AG08395 (cell line): ENCODE measurements at regions not wholly inside any gene's neighbourhood (a gene's known extent, or its start where the extent isn't known, plus 50 kb on each side); places are given as distances from the start of the nearest gene placed in this dataset.
A peak's percentile ranks its signal among the peaks of the same experiment; 100 is the strongest.
"Not testable (repeated sequence)": the region's sequence is repeated elsewhere in the genome, so short reads cannot be mapped to it uniquely, and the experiment has no call there.

Source experiments
- DNase-seq: peaks from one replicate; pipeline ENCODE4 v3.0.0; 2012; ENCODE audit warnings: mixed read lengths, low spot score

- no peak for DNase-seq
Observed at GRCh38 chr5:37915097-37915736, 75.4 kb upstream of the GDNF start.

GRCh38 chr5:37909610-37910266 is 69.9 kb upstream of the GDNF start:
- not testable (repeated sequence) for DNase-seq

- DNase-seq, result no peak
Observed at GRCh38 chr5:37906416-37906815, 66.6 kb upstream of the GDNF start.

- DNase-seq, result no peak
Observed at GRCh38 chr5:37905230-37905629, 65.4 kb upstream of the GDNF start.

GRCh38 chr5:37902323-37902722 is 62.5 kb upstream of the GDNF start:
- DNase-seq, result no peak

GRCh38 chr5:37900692-37901091 is 60.9 kb upstream of the GDNF start:
- peak; percentile 63 for DNase-seq

GRCh38 chr5:37899037-37899436 is 59.2 kb upstream of the GDNF start:
- no peak for DNase-seq

GRCh38 chr5:37896159-37896558 is 56.3 kb upstream of the GDNF start:
- DNase-seq, result no peak

- DNase-seq, result no peak
Observed at GRCh38 chr5:37893434-37894134, 53.7 kb upstream of the GDNF start.

GRCh38 chr5:37892586-37892985 is 52.7 kb upstream of the GDNF start:
- DNase-seq, result no peak

GRCh38 chr5:37891832-37892231 is 52.0 kb upstream of the GDNF start:
- no peak for DNase-seq

GRCh38 chr5:37889612-37890317 is 49.9 kb upstream of the GDNF start:
- DNase-seq, result peak; percentile 88
